K562 (cell line): ENCODE measurements at regions not wholly inside any gene's neighbourhood (a gene's known extent, or its start where the extent isn't known, plus 50 kb on each side); places are given as distances from the start of the nearest gene placed in this dataset.

Experiments used
- ATAC-seq: fragments of 200-7000 bp; cut with Tn5 transposase; 3 replicates; pipeline ENCODE4 v1.9.1; 2020; ENCODE audit warnings: moderate library complexity
- BruUV-seq: library from RNA; stranded (reverse); fragments of 400-500 nt; replicated peaks from 2 replicates; lab custom pipeline; 2021; lab: Mats Ljungman, UMichigan
- CTCF ChIA-PET: fragments of 300-600 bp; formaldehyde crosslinking; extraction: SDS; loops from one replicate; lab custom pipeline; 2021; ENCODE audit warnings: low intra/inter-chr PET ratio; lab: Yijun Ruan, JAX
- POLR2A ChIA-PET: fragments of 300-600, 350-650 bp; sonication (Branson Sonifier 250); formaldehyde crosslinking; extraction: SDS; loops from one replicate; lab custom pipeline; 2021; ENCODE audit warnings: antibody characterized with exemption, inconsistent platforms; lab: Yijun Ruan, JAX
- DNase-seq, 4 experiments: peaks; one replicate each; pipeline versions ENCODE4 v3.0.0 to v3.0.0-alpha.2; 2011 to 2018; ENCODE audit warnings: low spot score in 3 of 4, mixed read lengths in 3 of 4; ENCODE audit errors: extremely low read depth in 1 of 4
- FAIRE-seq: peaks from 2 replicates; lab custom pipeline; 2011; peaks lifted over from hg19 to GRCh38; lab: Jason Lieb, UNC
- H2AFZ ChIP-seq: 2 replicates; pipeline ENCODE4 v1.6.0; 2011; ENCODE audit warnings: low read depth, low read length, control low read depth, inconsistent platforms
- H3K27ac ChIP-seq: fragments of 200-600 bp; 3 replicates; pipeline ENCODE4 v1.8.0; 2011; ENCODE audit warnings: low read depth, mild to moderate bottlenecking, control low read depth, inconsistent platforms, low read length, moderate library complexity, mixed read lengths; ENCODE audit errors: extremely low read depth
- H3K27me3 ChIP-seq, 2 experiments: fragments of 300-600 bp in 1 of 2; 2 replicates in 1 of 2; 3 replicates in 1 of 2; pipeline versions ENCODE4 v1.6.0 to v1.8.0; 2011; ENCODE audit warnings: inconsistent platforms in 2 of 2, low read length in 2 of 2, mild to moderate bottlenecking in 1 of 2, mixed read lengths in 1 of 2, moderate library complexity in 1 of 2; ENCODE audit not compliant: control insufficient read depth in 2 of 2, insufficient read depth in 2 of 2
- H3K36me3 ChIP-seq: fragments of 300-600 bp; 3 replicates; pipeline ENCODE4 v1.8.0; 2011; ENCODE audit warnings: mild to moderate bottlenecking, low read length, inconsistent platforms; ENCODE audit not compliant: control insufficient read depth, insufficient read depth
- H3K4me1 ChIP-seq, 2 experiments: fragments of 200-600 bp in 1 of 2; replicated peaks in 1 of 2; 2 replicates in 1 of 2; 3 replicates in 1 of 2; pipeline versions ENCODE4 v1.5.1 to v1.8.0; 2011; ENCODE audit warnings: inconsistent platforms in 2 of 2, low read length in 2 of 2, mild to moderate bottlenecking in 1 of 2, mixed read lengths in 1 of 2, moderate library complexity in 1 of 2; ENCODE audit not compliant: control insufficient read depth in 2 of 2, insufficient read depth in 2 of 2
- H3K4me2 ChIP-seq: 2 replicates; pipeline ENCODE4 v1.6.1; 2011; ENCODE audit warnings: low read length, control low read depth, inconsistent platforms, mixed read lengths; ENCODE audit not compliant: insufficient read depth
- H3K4me3 ChIP-seq: fragments of 200-600 bp; sonication (generic), shearing (Covaris generic); 2 replicates; pipeline ENCODE4 v1.5.1; 2016; ENCODE audit warnings: control low read depth, inconsistent platforms
- H3K79me2 ChIP-seq: fragments of 200-600 bp; 3 replicates; pipeline ENCODE4 v1.8.0; 2011; ENCODE audit warnings: low read length, inconsistent platforms; ENCODE audit not compliant: control insufficient read depth, insufficient read depth
- H3K9ac ChIP-seq, 2 experiments: 2 replicates each; pipeline versions ENCODE4 v1.6.0 to v1.6.1; 2011; ENCODE audit warnings: low read depth in 2 of 2, low read length in 2 of 2, control low read depth in 1 of 2, inconsistent platforms in 1 of 2, mild to moderate bottlenecking in 1 of 2, mixed read lengths in 1 of 2; ENCODE audit not compliant: insufficient read depth in 1 of 2
- H3K9me1 ChIP-seq: one replicate; pipeline ENCODE4 v1.6.0; 2011; ENCODE audit warnings: inconsistent platforms, mild to moderate bottlenecking, low read length, moderate library complexity; ENCODE audit not compliant: control insufficient read depth, insufficient read depth
- H3K9me3 ChIP-seq: replicated peaks from 2 replicates; pipeline ENCODE4 v1.5.1; 2011; ENCODE audit warnings: low read depth, low read length, inconsistent platforms; ENCODE audit not compliant: control insufficient read depth, insufficient read depth
- H4K20me1 ChIP-seq: replicated peaks from 2 replicates; pipeline ENCODE4 v1.6.1; 2011; ENCODE audit warnings: low read length, inconsistent platforms, mixed read lengths; ENCODE audit not compliant: control insufficient read depth, insufficient read depth
- COPS2 ChIP-seq: fragments of 450-650 bp; conservative IDR thresholded peaks from 2 replicates; pipeline ENCODE4 v1.6.1; 2016; ENCODE audit warnings: mild to moderate bottlenecking, moderate library complexity
- IFI16 ChIP-seq: fragments of 250-450 bp; sonication (Bioruptor Pico); IDR thresholded peaks from 2 replicates; pipeline ENCODE4 v2.1.2; 2022; ENCODE audit warnings: mild to moderate bottlenecking, inconsistent platforms
- KLF16 ChIP-seq: IDR thresholded peaks from 2 replicates; pipeline ENCODE4 v1.6.1; 2016; ENCODE audit warnings: antibody characterized with exemption
- RBBP5 ChIP-seq: fragments of 200-600 bp; sonication (generic); IDR thresholded peaks from 2 replicates; pipeline ENCODE4 v1.6.1; 2012; ENCODE audit warnings: borderline replicate concordance, mild to moderate bottlenecking, low read length, control low read depth, inconsistent platforms; ENCODE audit not compliant: insufficient read depth, poor library complexity, severe bottlenecking
- ZNF143 ChIP-seq: sonication (generic); formaldehyde crosslinking; IDR thresholded peaks from 2 replicates; pipeline ENCODE4 v1.9.0; 2022; ENCODE audit warnings: mild to moderate bottlenecking, missing genetic modification reagents
- in situ Hi-C: fragments of 300-500 bp; cut with MboI; formaldehyde crosslinking; loops from 4 replicates; pipeline ENCODE4 v1.15.0; 2018; ENCODE audit warnings: inconsistent platforms, mixed read lengths
- intact Hi-C: fragments of 100-400 bp; cut with micrococcal nuclease; formaldehyde crosslinking; loops from 2 replicates; pipeline ENCODE4 v1.14.2; 2022
- TF ChIP-seq, protein P1 (sequence below): fragments of 450-650 bp; IDR thresholded peaks from one replicate; pipeline ENCODE4 v1.6.1; 2018; ENCODE audit warnings: mild to moderate bottlenecking, moderate library complexity; ENCODE audit not compliant: partially characterized antibody
- TF ChIP-seq, protein P2 (sequence below): sonication (generic); formaldehyde crosslinking; IDR thresholded peaks from 2 replicates; pipeline ENCODE4 v1.8.0; 2023; ENCODE audit warnings: mild to moderate bottlenecking, missing genetic modification reagents

DNA sequence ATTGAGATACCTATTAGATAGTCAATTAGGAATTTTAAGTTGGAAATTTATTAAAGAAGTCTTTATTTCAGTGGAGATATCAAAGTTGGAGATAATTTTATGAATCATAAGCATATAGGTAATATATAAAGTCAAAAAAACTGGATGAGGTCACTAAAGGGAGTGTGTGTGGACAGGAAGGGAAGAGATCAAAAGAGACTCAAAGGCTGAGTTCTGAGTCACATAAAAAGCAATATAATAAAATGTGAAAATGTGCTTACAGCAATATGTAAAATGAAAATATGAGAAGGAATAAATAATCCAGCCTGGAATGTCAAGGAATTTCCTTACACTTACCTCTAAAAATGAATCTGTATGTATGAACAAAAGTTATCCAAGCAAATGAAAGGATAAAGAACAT lies 583.3 kb upstream of the SORCS1 start:
- no peak overlapping the region for H3K4me3 ChIP-seq
- no peaks in the 10 kb centered on the region for H3K9me3 ChIP-seq
- TF ChIP-seq KLF16, result no peak
- no peak for TF ChIP-seq IFI16 (CRISPR knock-in tag)
- TF ChIP-seq, protein P1, sequence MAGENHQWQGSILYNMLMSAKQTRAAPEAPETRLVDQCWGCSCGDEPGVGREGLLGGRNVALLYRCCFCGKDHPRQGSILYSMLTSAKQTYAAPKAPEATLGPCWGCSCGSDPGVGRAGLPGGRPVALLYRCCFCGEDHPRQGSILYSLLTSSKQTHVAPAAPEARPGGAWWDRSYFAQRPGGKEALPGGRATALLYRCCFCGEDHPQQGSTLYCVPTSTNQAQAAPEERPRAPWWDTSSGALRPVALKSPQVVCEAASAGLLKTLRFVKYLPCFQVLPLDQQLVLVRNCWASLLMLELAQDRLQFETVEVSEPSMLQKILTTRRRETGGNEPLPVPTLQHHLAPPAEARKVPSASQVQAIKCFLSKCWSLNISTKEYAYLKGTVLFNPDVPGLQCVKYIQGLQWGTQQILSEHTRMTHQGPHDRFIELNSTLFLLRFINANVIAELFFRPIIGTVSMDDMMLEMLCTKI, result no peak
- TF ChIP-seq, protein P2, sequence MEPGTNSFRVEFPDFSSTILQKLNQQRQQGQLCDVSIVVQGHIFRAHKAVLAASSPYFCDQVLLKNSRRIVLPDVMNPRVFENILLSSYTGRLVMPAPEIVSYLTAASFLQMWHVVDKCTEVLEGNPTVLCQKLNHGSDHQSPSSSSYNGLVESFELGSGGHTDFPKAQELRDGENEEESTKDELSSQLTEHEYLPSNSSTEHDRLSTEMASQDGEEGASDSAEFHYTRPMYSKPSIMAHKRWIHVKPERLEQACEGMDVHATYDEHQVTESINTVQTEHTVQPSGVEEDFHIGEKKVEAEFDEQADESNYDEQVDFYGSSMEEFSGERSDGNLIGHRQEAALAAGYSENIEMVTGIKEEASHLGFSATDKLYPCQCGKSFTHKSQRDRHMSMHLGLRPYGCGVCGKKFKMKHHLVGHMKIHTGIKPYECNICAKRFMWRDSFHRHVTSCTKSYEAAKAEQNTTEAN (CRISPR knock-in tag), result no peak
- TF ChIP-seq COPS2, result no peak
- TF ChIP-seq RBBP5, result no peak
- no peak for TF ChIP-seq ZNF143
- ATAC-seq, result no peak
- no peaks in the 10 kb centered on the region for H3K36me3 ChIP-seq
- no peak overlapping the region for H3K4me2 ChIP-seq
- no peak overlapping the region for H3K27ac ChIP-seq
- POLR2A ChIA-PET, result no interaction called here
- no peaks in the 10 kb centered on the region for H3K27me3 ChIP-seq
- no peak overlapping the region for H3K9ac ChIP-seq
- no peak for DNase-seq
- H3K4me1 ChIP-seq, result no peaks in the 10 kb centered on the region
- in situ Hi-C loops (no loop called here), intact Hi-C loops (no loop called here)
- H3K79me2 ChIP-seq, result no peaks in the 10 kb centered on the region
- H4K20me1 ChIP-seq, result no peaks in the 10 kb centered on the region
- CTCF ChIA-PET, result no interaction called here
- no peak for FAIRE-seq
- BruUV-seq, result no TSS peak
- H3K9me1 ChIP-seq, result no peaks in the 10 kb centered on the region
- H2AFZ ChIP-seq, result no peak overlapping the region
